ENCODE measurements at regions not wholly inside any gene's neighbourhood (a gene's known extent, or its start where the extent isn't known, plus 50 kb on each side); places are given as distances from the start of the nearest gene placed in this dataset.

DNA sequence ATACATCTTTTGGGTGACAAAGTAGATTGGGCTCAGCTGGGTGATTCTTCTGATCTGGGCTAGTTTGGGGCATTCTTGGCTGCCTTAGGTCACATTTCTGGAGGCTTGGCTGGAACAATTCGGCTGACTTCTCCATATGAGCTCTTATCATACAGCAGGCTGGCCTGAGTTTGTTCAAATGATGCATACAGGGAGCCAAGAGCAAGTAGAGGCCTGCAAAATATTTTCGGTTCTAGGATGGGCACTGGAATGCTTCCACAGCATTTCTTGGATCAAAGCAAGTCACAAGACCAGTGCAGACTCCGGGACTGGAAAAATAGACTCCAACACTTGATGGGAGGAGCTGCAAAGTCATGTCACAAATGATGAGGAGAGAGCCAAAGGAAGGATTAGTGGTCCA, 98.4 kb downstream of the SCG2 start:
- intact Hi-C loops (cut with DNase I; ENCODE audit: low total_unique reads) = no loop called here

GRCh38 chr2:223508372-223508771, 93.8 kb downstream of the SCG2 start:
- no peak overlapping the region for H3K4me3 ChIP-seq (ENCODE audit: low read depth, poor library complexity, severe bottlenecking)
- intact Hi-C loops (cut with DNase I; ENCODE audit: low total_unique reads) = no loop called here
- 50 to 65% methylated on average over 3 of the region's 3 CpGs for WGBS, 2 donors
- DNase-seq (ENCODE audit: low spot score in 2 of 2) = no peak
- no peak for TF ChIP-seq CTCF (IDR thresholded peaks at IDR 0.05)
- no peak for TF ChIP-seq POLR2A (IDR thresholded peaks at IDR 0.05)

More for the DNA sequence above, 98.4 kb downstream of the SCG2 start:
- no peak overlapping the region for H3K4me3 ChIP-seq (ENCODE audit: low read depth, poor library complexity, severe bottlenecking)
- WGBS, 2 donors = 39 to 44% methylated on average over 3 of the region's 3 CpGs
- no peak for DNase-seq (ENCODE audit: low spot score in 2 of 2)
- no peak for TF ChIP-seq CTCF (IDR thresholded peaks at IDR 0.05)
- no peak for TF ChIP-seq POLR2A (IDR thresholded peaks at IDR 0.05)

- H3K4me3 ChIP-seq (ENCODE audit: low read depth, poor library complexity, severe bottlenecking) = no peak overlapping the region
- intact Hi-C loops (cut with DNase I; ENCODE audit: low total_unique reads) = no loop called here
- WGBS, 2 donors = 75 to 76% methylated on average over 4 of the region's 4 CpGs
- TF ChIP-seq CTCF (IDR thresholded peaks at IDR 0.05) (no peak), POLR2A (IDR thresholded peaks at IDR 0.05) (no peak)
- DNase-seq (ENCODE audit: low spot score in 2 of 2) = no peak
These were observed 91.4 kb downstream of the SCG2 start for GRCh38 chr2:223510713-223511112.

DNA sequence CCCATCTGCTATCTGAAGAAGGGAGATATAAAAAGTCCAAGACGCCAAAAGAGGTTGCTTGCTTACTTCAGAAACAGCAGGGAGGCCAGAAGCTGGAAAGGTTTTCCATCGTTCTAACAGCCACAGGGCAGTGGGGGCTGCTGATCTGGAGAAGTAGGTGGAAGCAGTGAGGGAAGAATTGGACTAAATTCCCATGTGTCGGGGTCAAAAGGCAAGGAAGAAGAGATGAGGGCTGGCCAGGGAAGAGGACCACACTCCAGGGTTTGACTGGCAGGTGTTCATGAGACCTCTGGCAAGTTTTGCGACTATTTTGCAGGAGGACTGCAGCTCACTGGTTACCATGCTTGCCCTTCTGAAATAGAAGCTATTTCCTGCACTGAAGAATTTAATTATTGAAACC, 91.0 kb downstream of the SCG2 start:
- no peak for TF ChIP-seq POLR2A (IDR thresholded peaks at IDR 0.05)
- no peak for TF ChIP-seq CTCF (IDR thresholded peaks at IDR 0.05)
- DNase-seq (ENCODE audit: low spot score in 2 of 2) = no peak
- no peak overlapping the region for H3K4me3 ChIP-seq (ENCODE audit: low read depth, poor library complexity, severe bottlenecking)
- WGBS, 2 donors = 71 to 80% methylated on average over 4 of the region's 4 CpGs
- intact Hi-C loops (cut with DNase I; ENCODE audit: low total_unique reads) = no loop called here

DNA sequence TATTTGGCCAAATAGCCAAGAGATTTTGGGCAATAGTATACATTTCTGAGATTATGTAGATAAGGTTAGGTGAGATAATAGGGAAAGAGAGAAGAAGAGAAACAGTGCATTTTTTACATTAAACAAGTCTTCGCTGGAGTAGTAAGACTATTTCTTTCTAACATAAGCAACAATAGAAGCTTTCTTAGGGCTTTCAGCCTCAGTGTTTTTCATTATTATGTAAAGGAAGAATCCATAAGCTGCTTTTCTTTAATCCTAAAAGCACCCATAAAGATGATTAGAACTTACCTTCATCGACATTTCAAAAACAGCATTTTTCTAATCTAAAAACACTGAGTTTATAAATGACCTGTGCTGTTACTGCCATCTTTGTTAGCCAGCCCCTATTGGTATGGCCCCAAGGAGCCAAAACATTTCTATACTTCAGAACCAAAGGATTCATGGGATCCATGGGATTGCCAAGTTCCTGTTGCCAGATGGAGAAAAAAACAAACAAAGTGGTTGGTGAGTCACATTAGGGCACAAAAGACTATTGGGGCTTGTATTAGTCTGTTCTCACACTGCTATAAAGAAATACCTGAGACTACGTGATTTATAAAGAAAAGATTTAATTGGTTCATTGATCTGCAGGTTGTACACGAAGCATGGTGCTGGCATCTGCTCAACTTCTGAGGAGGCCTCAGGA, 88.2 kb downstream of the SCG2 start:
- no peak for DNase-seq (ENCODE audit: low spot score in 2 of 2)
- TF ChIP-seq POLR2A (IDR thresholded peaks at IDR 0.05) (no peak), CTCF (IDR thresholded peaks at IDR 0.05) (no peak)
- intact Hi-C loops (cut with DNase I; ENCODE audit: low total_unique reads) = no loop called here
- H3K4me3 ChIP-seq (ENCODE audit: low read depth, poor library complexity, severe bottlenecking) = no peak overlapping the region
- WGBS, 2 donors = 77 to 85% methylated on average over 4 of the region's 4 CpGs

- no peak for DNase-seq (ENCODE audit: low spot score in 2 of 2)
- no peak overlapping the region for H3K4me3 ChIP-seq (ENCODE audit: low read depth, poor library complexity, severe bottlenecking)
- no peak for TF ChIP-seq POLR2A (IDR thresholded peaks at IDR 0.05)
- TF ChIP-seq CTCF (IDR thresholded peaks at IDR 0.05) = no peak
- intact Hi-C loops (cut with DNase I; ENCODE audit: low total_unique reads) = no loop called here
These were observed 82.7 kb downstream of the SCG2 start for GRCh38 chr2:223519471-223519870.
